DOHH2 (cell line): ENCODE measurements at regions not wholly inside any gene's neighbourhood (a gene's known extent, or its start where the extent isn't known, plus 50 kb on each side); places are given as distances from the start of the nearest gene placed in this dataset.

Experiments
- H3F3A ChIP-seq: fragments of 200-600 bp; sonication (generic), shearing (Covaris generic); 2 replicates; pipeline ENCODE4 v1.6.0; 2016; ENCODE audit warnings: antibody characterized with exemption, mild to moderate bottlenecking; ENCODE audit not compliant: control insufficient read depth, insufficient read depth
- H3K27ac ChIP-seq: fragments of 200-600 bp; sonication (generic); 2 replicates; pipeline ENCODE4 v1.5.1; 2014; ENCODE audit warnings: low read depth, mild to moderate bottlenecking, low read length, moderate library complexity
- H3K27me3 ChIP-seq: fragments of 200-600 bp; sonication (generic); 2 replicates; pipeline ENCODE4 v1.6.1; 2014; ENCODE audit warnings: mild to moderate bottlenecking, low read length, mixed read lengths; ENCODE audit not compliant: control insufficient read depth
- H3K36me3 ChIP-seq: fragments of 200-600 bp; sonication (generic); 2 replicates; pipeline ENCODE4 v1.6.1; 2014; ENCODE audit warnings: mild to moderate bottlenecking, low read length, moderate library complexity, mixed read lengths; ENCODE audit not compliant: control insufficient read depth
- H3K4me1 ChIP-seq: fragments of 200-600 bp; sonication (generic); 2 replicates; pipeline ENCODE4 v1.6.1; 2014; ENCODE audit warnings: mild to moderate bottlenecking, low read length, mixed read lengths; ENCODE audit not compliant: control insufficient read depth
- H3K4me2 ChIP-seq: fragments of 200-600 bp; sonication (generic); 2 replicates; pipeline ENCODE4 v1.6.0; 2014; ENCODE audit warnings: mild to moderate bottlenecking, low read length, moderate library complexity
- H3K4me3 ChIP-seq: fragments of 200-600 bp; sonication (generic); 2 replicates; pipeline ENCODE4 v1.5.1; 2014; ENCODE audit warnings: mild to moderate bottlenecking, low read length, mixed read lengths
- H3K79me2 ChIP-seq: fragments of 200-600 bp; sonication (generic); 2 replicates; pipeline ENCODE4 v1.6.1; 2014; ENCODE audit warnings: mild to moderate bottlenecking, low read length, mixed read lengths; ENCODE audit not compliant: control insufficient read depth
- H3K9me2 ChIP-seq: fragments of 200-600 bp; sonication (generic); replicated peaks from 2 replicates; pipeline ENCODE4 v1.6.1; 2014; ENCODE audit warnings: mild to moderate bottlenecking, low read length, mixed read lengths; ENCODE audit not compliant: control insufficient read depth
- H3K9me3 ChIP-seq: fragments of 200-600 bp; sonication (generic); 2 replicates; pipeline ENCODE4 v1.6.1; 2014; ENCODE audit warnings: antibody characterized with exemption, low read length, mixed read lengths; ENCODE audit not compliant: control insufficient read depth, insufficient read depth
- H4K20me1 ChIP-seq: fragments of 200-600 bp; sonication (generic); 2 replicates; pipeline ENCODE4 v1.6.0; 2014; ENCODE audit warnings: low read depth, mild to moderate bottlenecking, antibody characterized with exemption, low read length, moderate library complexity; ENCODE audit not compliant: control insufficient read depth, insufficient read depth
- EZH2phosphoT487 ChIP-seq: fragments of 200-600 bp; sonication (generic); IDR thresholded peaks from 2 replicates; pipeline ENCODE4 v1.6.1; 2017; ENCODE audit warnings: borderline replicate concordance, mild to moderate bottlenecking, antibody characterized with exemption, low read length, moderate library complexity, mixed read lengths
- TF ChIP-seq, protein P1 (sequence below): fragments of 200-600 bp; sonication (generic); IDR thresholded peaks from one replicate; pipeline ENCODE4 v1.5.1; 2014; ENCODE audit warnings: antibody characterized with exemption, mild to moderate bottlenecking, low read depth, low read length; ENCODE audit not compliant: poor library complexity, severe bottlenecking

DNA sequence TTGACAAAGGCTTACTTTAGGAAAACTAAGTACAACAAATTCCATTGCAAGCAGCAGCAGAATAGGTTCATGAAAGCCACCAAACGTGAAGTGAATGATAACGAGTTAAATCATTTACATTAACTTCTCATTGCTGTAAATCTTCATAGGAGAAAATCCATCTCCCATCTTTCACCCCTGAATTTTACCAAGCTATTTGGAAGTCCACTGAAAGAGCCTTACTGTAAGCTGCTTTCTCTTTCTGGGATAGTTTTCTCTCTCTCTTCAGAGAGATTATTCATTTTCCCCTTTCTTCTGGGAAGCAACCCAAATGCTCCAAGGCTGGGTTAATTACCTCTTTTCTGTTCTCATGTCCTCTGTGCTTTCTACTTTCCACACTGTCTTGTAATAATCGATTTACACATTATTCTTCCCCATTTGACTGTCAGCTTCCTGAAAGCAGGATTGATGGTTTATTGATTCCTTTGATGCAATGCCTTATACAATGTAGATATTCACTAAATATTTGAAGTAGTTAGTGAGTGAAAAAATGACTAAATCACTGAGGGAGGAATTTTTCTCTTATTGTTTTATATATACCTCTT is 914.3 kb upstream of the ARPP21 start:
- Histone ChIP-seq H3K4me1 (no peaks in the 10 kb centered on the region), H4K20me1 (no peaks in the 10 kb centered on the region), H3K9me3 (no peaks in the 10 kb centered on the region), H3K4me3 (no peak overlapping the region), H3K79me2 (no peaks in the 10 kb centered on the region), H3K36me3 (no peaks in the 10 kb centered on the region), H3F3A (no peaks in the 10 kb centered on the region), H3K27me3 (no peaks in the 10 kb centered on the region), H3K27ac (no peak overlapping the region), H3K4me2 (no peak overlapping the region), H3K9me2 (no peaks in the 10 kb centered on the region)
- no peak for TF ChIP-seq EZH2phosphoT487
- TF ChIP-seq, protein P1, sequence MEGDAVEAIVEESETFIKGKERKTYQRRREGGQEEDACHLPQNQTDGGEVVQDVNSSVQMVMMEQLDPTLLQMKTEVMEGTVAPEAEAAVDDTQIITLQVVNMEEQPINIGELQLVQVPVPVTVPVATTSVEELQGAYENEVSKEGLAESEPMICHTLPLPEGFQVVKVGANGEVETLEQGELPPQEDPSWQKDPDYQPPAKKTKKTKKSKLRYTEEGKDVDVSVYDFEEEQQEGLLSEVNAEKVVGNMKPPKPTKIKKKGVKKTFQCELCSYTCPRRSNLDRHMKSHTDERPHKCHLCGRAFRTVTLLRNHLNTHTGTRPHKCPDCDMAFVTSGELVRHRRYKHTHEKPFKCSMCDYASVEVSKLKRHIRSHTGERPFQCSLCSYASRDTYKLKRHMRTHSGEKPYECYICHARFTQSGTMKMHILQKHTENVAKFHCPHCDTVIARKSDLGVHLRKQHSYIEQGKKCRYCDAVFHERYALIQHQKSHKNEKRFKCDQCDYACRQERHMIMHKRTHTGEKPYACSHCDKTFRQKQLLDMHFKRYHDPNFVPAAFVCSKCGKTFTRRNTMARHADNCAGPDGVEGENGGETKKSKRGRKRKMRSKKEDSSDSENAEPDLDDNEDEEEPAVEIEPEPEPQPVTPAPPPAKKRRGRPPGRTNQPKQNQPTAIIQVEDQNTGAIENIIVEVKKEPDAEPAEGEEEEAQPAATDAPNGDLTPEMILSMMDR = no peak

DNA sequence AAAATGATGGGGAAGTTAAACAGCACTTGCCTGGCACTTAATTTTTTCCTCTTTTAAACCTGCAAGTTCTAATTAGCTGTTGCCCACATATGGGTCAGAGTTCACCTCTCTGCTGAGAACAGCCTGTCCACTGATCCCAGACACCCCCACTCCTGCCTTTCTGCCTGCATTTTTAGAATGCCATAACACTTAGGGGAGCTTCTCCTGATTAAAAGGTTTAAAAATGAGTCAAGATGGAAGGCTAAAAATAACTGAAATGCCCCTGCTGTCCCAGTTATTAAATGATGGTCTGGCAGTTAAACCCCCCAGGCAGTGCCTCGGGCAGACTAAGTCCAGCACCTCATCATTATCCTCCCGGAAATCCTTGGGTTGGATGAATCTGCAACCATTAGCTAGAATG is 913.6 kb upstream of the ARPP21 start:
- TF ChIP-seq, protein P1 = no peak
- TF ChIP-seq EZH2phosphoT487 = no peak
- no peak overlapping the region for H3K4me2 ChIP-seq
- H3K27me3 ChIP-seq = no peaks in the 10 kb centered on the region

DNA sequence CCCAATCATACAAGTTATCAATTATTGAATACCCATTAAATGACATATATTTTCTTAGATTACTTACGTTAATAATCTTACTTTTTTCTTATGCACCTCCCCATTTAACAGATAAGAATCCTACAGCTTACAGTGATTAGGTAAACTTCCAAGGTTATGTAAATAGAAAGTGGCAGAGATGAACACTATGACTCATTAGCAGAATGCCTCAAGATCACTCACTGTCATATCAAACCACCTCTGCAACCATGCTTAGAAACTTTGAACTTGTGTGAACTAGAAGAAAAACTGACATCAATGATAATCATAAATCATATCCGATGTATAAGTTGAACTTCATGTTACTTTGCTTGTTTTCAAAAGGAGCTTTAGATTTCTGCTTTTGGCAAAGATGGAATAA is 911.6 kb upstream of the ARPP21 start:
- Histone ChIP-seq H3F3A (no peaks in the 10 kb centered on the region), H3K27me3 (no peaks in the 10 kb centered on the region), H3K4me1 (no peaks in the 10 kb centered on the region), H3K9me3 (no peaks in the 10 kb centered on the region), H3K27ac (no peak overlapping the region), H4K20me1 (no peaks in the 10 kb centered on the region), H3K79me2 (no peaks in the 10 kb centered on the region), H3K36me3 (no peaks in the 10 kb centered on the region), H3K4me3 (no peak overlapping the region), H3K4me2 (no peak overlapping the region), H3K9me2 (no peaks in the 10 kb centered on the region)
- no peak for TF ChIP-seq EZH2phosphoT487
- TF ChIP-seq, protein P1 = no peak

More for the DNA sequence above, 913.6 kb upstream of the ARPP21 start:
- Histone ChIP-seq H3K4me3 (no peak overlapping the region), H3F3A (no peaks in the 10 kb centered on the region), H3K36me3 (no peaks in the 10 kb centered on the region), H4K20me1 (no peaks in the 10 kb centered on the region), H3K9me2 (no peaks in the 10 kb centered on the region), H3K4me1 (no peaks in the 10 kb centered on the region), H3K27ac (no peak overlapping the region), H3K79me2 (no peaks in the 10 kb centered on the region), H3K9me3 (no peaks in the 10 kb centered on the region)
